Skeletal muscle tissue (tissue), 3 donors: ENCODE measurements at regions not wholly inside any gene's neighbourhood (a gene's known extent, or its start where the extent isn't known, plus 50 kb on each side); places are given as distances from the start of the nearest gene placed in this dataset.
A peak's percentile ranks its signal among the peaks of the same experiment; 100 is the strongest.

Experiments
- H3K27ac ChIP-seq: one replicate; pipeline ENCODE4 v1.7.0; 2013; ENCODE audit warnings: mild to moderate bottlenecking, low read depth, low read length, inconsistent platforms
- H3K27me3 ChIP-seq, 3 donors: one replicate each; pipeline ENCODE4 v1.7.0; 2013; ENCODE audit warnings: low read length in 3 of 3; ENCODE audit not compliant: control insufficient read depth in 3 of 3, insufficient read depth in 3 of 3
- H3K36me3 ChIP-seq, 3 donors: one replicate each; pipeline ENCODE4 v1.7.0; 2013; ENCODE audit warnings: low read length in 3 of 3; ENCODE audit not compliant: control insufficient read depth in 3 of 3, insufficient read depth in 3 of 3
- H3K4me1 ChIP-seq, 3 donors: one replicate each; pipeline ENCODE4 v1.7.0; 2013; ENCODE audit warnings: low read length in 3 of 3, mild to moderate bottlenecking in 3 of 3; ENCODE audit not compliant: control insufficient read depth in 3 of 3, insufficient read depth in 3 of 3
- H3K4me3 ChIP-seq, 3 donors: one replicate each; pipeline ENCODE4 v1.7.0; 2013; ENCODE audit warnings: low read length in 3 of 3
- H3K9ac ChIP-seq, 3 donors: one replicate each; pipeline ENCODE4 v1.7.0; 2013; ENCODE audit warnings: low read length in 3 of 3, mild to moderate bottlenecking in 3 of 3, moderate library complexity in 2 of 3, low read depth in 1 of 3
- H3K9me3 ChIP-seq, 3 donors: one replicate each; pipeline ENCODE4 v1.7.0; 2013; ENCODE audit warnings: low read length in 3 of 3; ENCODE audit not compliant: control insufficient read depth in 3 of 3
- donor health status: Osteomylitis.

DNA sequence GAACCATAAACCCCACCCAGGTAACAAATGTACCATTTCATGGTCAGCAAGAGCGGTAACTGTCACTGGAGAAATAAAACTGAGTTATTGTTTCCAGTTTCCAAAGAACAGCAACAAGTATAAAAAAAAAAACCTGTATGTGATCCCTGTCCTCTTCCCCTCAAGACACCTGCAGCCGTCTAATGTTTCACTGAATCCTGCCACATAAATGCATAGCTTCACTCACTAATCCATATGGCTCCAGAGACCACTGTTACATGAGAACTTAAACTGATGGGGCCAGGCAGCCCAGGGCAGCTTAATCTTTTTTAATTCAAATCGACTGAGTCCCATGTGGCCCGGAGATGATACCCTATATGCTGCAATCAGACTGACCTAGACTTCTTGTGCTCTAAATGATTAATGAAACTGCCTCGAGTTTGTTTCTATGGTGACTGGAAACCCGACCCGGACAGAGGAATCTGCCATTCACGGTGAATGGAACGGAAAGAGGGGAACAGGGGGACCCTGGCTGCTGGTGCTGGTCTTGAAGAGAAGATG is 60.9 kb upstream of the SIX2 start:
- no peaks in the 10 kb centered on the region for H3K36me3 ChIP-seq
- H3K9me3 ChIP-seq: no peaks in the 10 kb centered on the region
- peaks cover 3 to 15% (median 10%) of the 10 kb centered on the region in 3 donors for H3K27me3 ChIP-seq
- no peak overlapping the region for H3K9ac ChIP-seq
- H3K4me1 ChIP-seq: peaks cover 5 to 6% (median 5%) of the 10 kb centered on the region in 3 donors
- H3K4me3 ChIP-seq: no peak overlapping the region
- H3K27ac ChIP-seq: no peak overlapping the region

DNA sequence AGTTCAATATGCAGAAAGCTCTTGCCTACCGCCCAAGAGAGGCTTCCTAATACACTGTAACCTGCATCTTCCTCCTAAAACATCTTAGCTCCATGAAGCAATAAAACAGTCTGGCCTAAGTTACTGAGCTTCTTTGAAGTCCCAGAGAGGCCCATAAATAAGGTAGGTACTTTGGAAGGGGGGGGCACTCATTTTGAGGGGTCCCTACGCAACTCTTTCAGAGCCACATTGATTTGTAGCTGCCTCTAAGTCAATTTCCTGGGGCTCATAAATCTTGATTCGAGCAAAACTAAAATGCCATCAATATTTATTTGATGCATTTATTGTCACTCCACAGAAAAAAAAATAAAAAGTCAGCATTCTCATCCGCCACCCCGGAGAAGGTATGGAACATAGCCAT is 60.4 kb upstream of the SIX2 start:
- H3K27ac ChIP-seq: no peak overlapping the region
- H3K36me3 ChIP-seq: no peaks in the 10 kb centered on the region
- H3K9ac ChIP-seq: no peak overlapping the region
- H3K27me3 ChIP-seq: peaks cover 3 to 12% (median 5%) of the 10 kb centered on the region in 3 donors
- H3K9me3 ChIP-seq: no peaks in the 10 kb centered on the region
- H3K4me3 ChIP-seq: no peak overlapping the region
- peaks cover 5 to 6% (median 5%) of the 10 kb centered on the region in 3 donors for H3K4me1 ChIP-seq

DNA sequence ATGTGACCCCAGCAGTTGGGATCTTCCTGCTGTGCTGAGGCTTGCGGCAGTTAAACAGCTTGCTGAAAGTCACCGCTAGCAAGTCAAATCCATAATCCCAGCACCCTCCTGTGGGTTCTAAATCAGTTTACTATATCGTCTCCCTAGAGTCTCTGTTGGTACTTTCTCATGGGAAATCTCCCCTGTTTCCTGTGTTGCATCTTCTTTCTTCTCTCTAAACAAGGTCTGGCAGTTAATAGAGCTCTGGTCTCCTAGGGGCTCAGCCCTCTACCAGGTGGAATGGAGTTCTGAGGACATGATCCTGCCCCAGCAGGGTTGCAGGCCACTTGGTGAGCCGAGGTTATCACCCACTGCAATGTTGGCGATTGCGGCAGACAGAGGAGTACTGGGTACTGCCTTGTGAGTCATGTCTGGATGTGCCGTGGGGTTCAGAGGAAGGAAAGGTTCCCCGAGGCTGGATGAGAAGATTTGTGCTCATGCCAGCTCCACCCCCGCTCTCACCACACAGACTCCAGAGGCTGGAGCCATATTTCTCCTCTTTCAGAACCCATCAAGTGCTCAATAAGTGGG is 59.4 kb upstream of the SIX2 start:
- Histone ChIP-seq H3K9ac (peak overlapping the region in 1 of 3 donors; percentile 33), H3K27me3 (peaks cover 3 to 11% (median 3%) of the 10 kb centered on the region in 3 donors), H3K4me3 (no peak overlapping the region), H3K4me1 (peaks cover 5 to 6% (median 5%) of the 10 kb centered on the region in 3 donors), H3K27ac (no peak overlapping the region), H3K9me3 (no peaks in the 10 kb centered on the region), H3K36me3 (no peaks in the 10 kb centered on the region)

DNA sequence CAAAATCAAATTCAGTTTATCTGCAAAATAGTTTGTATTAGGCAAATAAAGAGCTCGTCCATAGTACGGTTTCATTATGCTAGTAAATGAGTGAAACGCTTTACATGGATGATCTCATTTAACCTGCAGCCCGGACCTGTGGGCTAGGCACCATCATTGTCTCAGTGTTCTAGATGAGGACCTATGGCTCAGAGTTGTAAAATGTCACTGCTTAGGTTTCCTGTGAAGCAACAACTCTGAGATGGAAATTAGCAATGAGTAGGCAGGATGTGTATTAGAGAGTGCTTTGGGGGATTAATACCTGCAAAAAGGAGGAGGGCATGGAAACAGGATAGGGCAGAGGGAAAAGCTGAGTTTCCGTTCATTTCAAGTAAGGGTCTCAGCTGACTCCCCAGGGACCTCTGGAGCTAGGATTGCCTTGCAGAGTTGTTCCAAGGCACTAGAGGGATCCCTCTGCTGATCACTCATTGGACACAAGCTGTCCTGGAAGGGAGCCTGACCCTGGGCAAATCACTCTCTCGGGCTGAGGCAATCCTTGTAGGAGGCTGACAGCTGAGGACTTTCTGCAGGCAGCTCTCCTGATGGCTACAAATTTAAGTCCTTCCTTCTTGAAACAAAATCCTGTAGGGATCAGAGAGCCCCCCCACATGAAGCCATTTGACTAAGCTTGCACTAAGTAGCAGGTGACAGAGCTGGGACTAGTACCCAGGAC is 58.8 kb upstream of the SIX2 start:
- H3K4me3 ChIP-seq: no peak overlapping the region
- H3K4me1 ChIP-seq: peaks cover 5 to 6% (median 5%) of the 10 kb centered on the region in 3 donors
- peaks cover under 1 to 7% (median 3%) of the 10 kb centered on the region in 3 donors for H3K27me3 ChIP-seq
- no peaks in the 10 kb centered on the region for H3K9me3 ChIP-seq
- peak overlapping the region in 1 of 3 donors; percentile 33 for H3K9ac ChIP-seq
- H3K27ac ChIP-seq: no peak overlapping the region
- H3K36me3 ChIP-seq: no peaks in the 10 kb centered on the region
